ENCODE measurements at regions not wholly inside any gene's neighbourhood (a gene's known extent, or its start where the extent isn't known, plus 50 kb on each side); places are given as distances from the start of the nearest gene placed in this dataset.
"Not testable (repeated sequence)": the region's sequence is repeated elsewhere in the genome, so short reads cannot be mapped to it uniquely, and the experiment has no call there.

- no peak for DNase-seq
These were observed 497.4 kb upstream of the MEIS1 start for GRCh38 chr2:65937379-65938160.

GRCh38 chr2:65934992-65935629 lies 499.8 kb upstream of the MEIS1 start:
- DNase-seq, result no peak

GRCh38 chr2:65932571-65932970 lies 500.2 kb upstream of the SPRED2 start:
- DNase-seq, result no peak

GRCh38 chr2:65931056-65931455 lies 498.7 kb upstream of the SPRED2 start:
- no peak for DNase-seq

- no peak for DNase-seq
These were observed 497.9 kb upstream of the SPRED2 start for GRCh38 chr2:65930259-65930658.

GRCh38 chr2:65929664-65930063 lies 497.3 kb upstream of the SPRED2 start:
- DNase-seq, result not testable (repeated sequence)

- no peak for DNase-seq
These were observed 490.4 kb upstream of the SPRED2 start for GRCh38 chr2:65922794-65923193.

GRCh38 chr2:65922030-65922429 lies 489.6 kb upstream of the SPRED2 start:
- no peak for DNase-seq

- no peak for DNase-seq
These were observed 488.7 kb upstream of the SPRED2 start for GRCh38 chr2:65921116-65921515.

GRCh38 chr2:65920659-65921058 lies 488.3 kb upstream of the SPRED2 start:
- no peak for DNase-seq

GRCh38 chr2:65919550-65920188 lies 487.3 kb upstream of the SPRED2 start:
- no peak for DNase-seq

GRCh38 chr2:65918760-65919187 lies 486.4 kb upstream of the SPRED2 start:
- no peak for DNase-seq

- no peak for DNase-seq
These were observed 485.6 kb upstream of the SPRED2 start for GRCh38 chr2:65917986-65918385.

GRCh38 chr2:65916785-65917295 lies 484.4 kb upstream of the SPRED2 start:
- DNase-seq, result no peak

GRCh38 chr2:65916177-65916576 lies 483.8 kb upstream of the SPRED2 start:
- DNase-seq, result no peak

- no peak for DNase-seq
These were observed 482.9 kb upstream of the SPRED2 start for GRCh38 chr2:65915273-65915672.

GRCh38 chr2:65914244-65914786 lies 481.9 kb upstream of the SPRED2 start:
- DNase-seq, result no peak

GRCh38 chr2:65913813-65914212 lies 481.4 kb upstream of the SPRED2 start:
- no peak for DNase-seq

GRCh38 chr2:65901756-65902155 lies 469.4 kb upstream of the SPRED2 start:
- no peak for DNase-seq

- no peak for DNase-seq
These were observed 464.0 kb upstream of the SPRED2 start for GRCh38 chr2:65896446-65896845.

GRCh38 chr2:65890131-65890530 lies 457.7 kb upstream of the SPRED2 start:
- not testable (repeated sequence) for DNase-seq

GRCh38 chr2:65885266-65885665 lies 452.9 kb upstream of the SPRED2 start:
- no peak for DNase-seq

GRCh38 chr2:65881592-65881991 lies 449.2 kb upstream of the SPRED2 start:
- DNase-seq, result no peak

- no peak for DNase-seq
These were observed 448.0 kb upstream of the SPRED2 start for GRCh38 chr2:65880436-65880835.
